WTC11 (cell line): ENCODE measurements at regions not wholly inside any gene's neighbourhood (a gene's known extent, or its start where the extent isn't known, plus 50 kb on each side); places are given as distances from the start of the nearest gene placed in this dataset.

Experiments
- ATF2 ChIP-seq: sonication (generic); formaldehyde crosslinking; IDR thresholded peaks from 2 replicates; pipeline ENCODE4 v1.8.1; 2022; ENCODE audit warnings: low read depth, missing genetic modification reagents, borderline replicate concordance
- CREB1 ChIP-seq: sonication (generic); formaldehyde crosslinking; IDR thresholded peaks from 2 replicates; pipeline ENCODE4 v1.8.0; 2023; ENCODE audit warnings: mild to moderate bottlenecking, missing genetic modification reagents
- CTCF ChIP-seq: fragments of 200-600 bp; IDR thresholded peaks from 2 replicates; pipeline ENCODE4 v1.8.0; 2022; ENCODE audit warnings: antibody characterized with exemption
- GABPB1 ChIP-seq: sonication (generic); formaldehyde crosslinking; IDR thresholded peaks from 2 replicates; pipeline ENCODE4 v1.8.1; 2023; ENCODE audit warnings: mild to moderate bottlenecking, missing genetic modification reagents
- HMGXB4 ChIP-seq: sonication (generic); formaldehyde crosslinking; IDR thresholded peaks from 2 replicates; pipeline ENCODE4 v1.8.1; 2023; ENCODE audit warnings: mild to moderate bottlenecking, moderate library complexity, missing genetic modification reagents
- MAX ChIP-seq: sonication (generic); formaldehyde crosslinking; IDR thresholded peaks from 2 replicates; pipeline ENCODE4 v1.8.0; 2022; ENCODE audit warnings: mild to moderate bottlenecking, missing genetic modification reagents
- NR1H2 ChIP-seq: sonication (generic); formaldehyde crosslinking; IDR thresholded peaks from 2 replicates; pipeline ENCODE4 v1.9.0; 2021; ENCODE audit warnings: mild to moderate bottlenecking, moderate library complexity, missing genetic modification reagents
- PREB ChIP-seq: sonication (generic); formaldehyde crosslinking; IDR thresholded peaks from 2 replicates; pipeline ENCODE4 v1.8.1; 2022; ENCODE audit warnings: mild to moderate bottlenecking, missing genetic modification reagents, moderate library complexity, borderline replicate concordance
- ZBTB21 ChIP-seq: sonication (generic); formaldehyde crosslinking; IDR thresholded peaks from 2 replicates; pipeline ENCODE4 v1.8.1; 2023; ENCODE audit warnings: mild to moderate bottlenecking, missing genetic modification reagents, borderline replicate concordance
- ZNF512 ChIP-seq: sonication (generic); formaldehyde crosslinking; IDR thresholded peaks from 2 replicates; pipeline ENCODE4 v1.8.1; 2022; ENCODE audit warnings: missing genetic modification reagents, borderline replicate concordance

- no peak for TF ChIP-seq NR1H2
- TF ChIP-seq ZNF512, result no peak
- no peak for TF ChIP-seq ATF2 (CRISPR knock-in tag)
- TF ChIP-seq ZBTB21, result no peak
- TF ChIP-seq CTCF, result no peak
- TF ChIP-seq MAX (CRISPR knock-in tag), result no peak
- TF ChIP-seq PREB (CRISPR knock-in tag), result no peak
- TF ChIP-seq CREB1 (CRISPR knock-in tag), result no peak
- TF ChIP-seq HMGXB4 (CRISPR knock-in tag), result no peak
- no peak for TF ChIP-seq GABPB1 (CRISPR knock-in tag)
Observed at GRCh38 chr6:150491811-150492172, 107.9 kb upstream of the PLEKHG1 start.
